ENCODE measurements at regions not wholly inside any gene's neighbourhood (a gene's known extent, or its start where the extent isn't known, plus 50 kb on each side); places are given as distances from the start of the nearest gene placed in this dataset.
A peak's percentile ranks its signal among the peaks of the same experiment; 100 is the strongest.

- Histone ChIP-seq H3K36me3 (ENCODE audit: control insufficient read depth, insufficient read depth, low read length) (no peaks in the 10 kb centered on the region), H3K27me3 (ENCODE audit: control insufficient read depth, insufficient read depth, low read length) (no peaks in the 10 kb centered on the region), H3K4me3 (ENCODE audit: low read depth, low read length) (no peak overlapping the region)
- DNase-seq (ENCODE audit: low read depth) (no peak), FAIRE-seq (no peak)
- TF ChIP-seq CTCF (IDR thresholded peaks at IDR 0.05; ENCODE audit: insufficient read depth, low read length, severe bottlenecking) = no peak
Observed at GRCh38 chr13:40381935-40382764, 284.3 kb downstream of the FOXO1 start.

- no peaks in the 10 kb centered on the region for H3K27me3 ChIP-seq (ENCODE audit: control insufficient read depth, insufficient read depth, low read length)
Observed at GRCh38 chr13:40383132-40383531, 283.3 kb downstream of the FOXO1 start.

GRCh38 chr13:40383885-40384284 is 282.6 kb downstream of the FOXO1 start:
- H3K36me3 ChIP-seq (ENCODE audit: control insufficient read depth, insufficient read depth, low read length) = no peaks in the 10 kb centered on the region
- TF ChIP-seq CTCF (IDR thresholded peaks at IDR 0.05; ENCODE audit: insufficient read depth, low read length, severe bottlenecking) = no peak
- H3K27me3 ChIP-seq (ENCODE audit: control insufficient read depth, insufficient read depth, low read length) = no peaks in the 10 kb centered on the region
- H3K4me3 ChIP-seq (ENCODE audit: low read depth, low read length) = no peak overlapping the region
- no peak for FAIRE-seq
- no peak for DNase-seq (ENCODE audit: low read depth)

More at GRCh38 chr13:40383132-40383531, 283.3 kb downstream of the FOXO1 start:
- H3K4me3 ChIP-seq (ENCODE audit: low read depth, low read length) = no peak overlapping the region
- TF ChIP-seq CTCF (IDR thresholded peaks at IDR 0.05; ENCODE audit: insufficient read depth, low read length, severe bottlenecking) = no peak
- H3K36me3 ChIP-seq (ENCODE audit: control insufficient read depth, insufficient read depth, low read length) = no peaks in the 10 kb centered on the region
- FAIRE-seq = no peak
- no peak for DNase-seq (ENCODE audit: low read depth)

GRCh38 chr13:40384976-40385857 is 281.2 kb downstream of the FOXO1 start:
- H3K27me3 ChIP-seq (ENCODE audit: control insufficient read depth, insufficient read depth, low read length) = no peaks in the 10 kb centered on the region
- H3K36me3 ChIP-seq (ENCODE audit: control insufficient read depth, insufficient read depth, low read length) = no peaks in the 10 kb centered on the region
- TF ChIP-seq CTCF (IDR thresholded peaks at IDR 0.05; ENCODE audit: insufficient read depth, low read length, severe bottlenecking) = no peak
- DNase-seq (ENCODE audit: low read depth) (peak; percentile 92), FAIRE-seq (no peak)
- no peak overlapping the region for H3K4me3 ChIP-seq (ENCODE audit: low read depth, low read length)

- DNase-seq (ENCODE audit: low read depth) (no peak), FAIRE-seq (no peak)
- TF ChIP-seq CTCF (IDR thresholded peaks at IDR 0.05; ENCODE audit: insufficient read depth, low read length, severe bottlenecking) = no peak
- Histone ChIP-seq H3K27me3 (ENCODE audit: control insufficient read depth, insufficient read depth, low read length) (no peaks in the 10 kb centered on the region), H3K4me3 (ENCODE audit: low read depth, low read length) (no peak overlapping the region), H3K36me3 (ENCODE audit: control insufficient read depth, insufficient read depth, low read length) (no peaks in the 10 kb centered on the region)
Observed at GRCh38 chr13:40385858-40386180, 280.6 kb downstream of the FOXO1 start.

Measured in bronchial epithelial cell (primary cell).